ENCODE measurements at regions not wholly inside any gene's neighbourhood (a gene's known extent, or its start where the extent isn't known, plus 50 kb on each side); places are given as distances from the start of the nearest gene placed in this dataset.
"Not testable (repeated sequence)": the region's sequence is repeated elsewhere in the genome, so short reads cannot be mapped to it uniquely, and the experiment has no call there.

GRCh38 chr7:56328327-56328726 lies 212.1 kb upstream of the NUPR2 start:
- DNase-seq (ENCODE audit: low spot score); H3K4me3 Mint-ChIP-seq; H3K36me3 Mint-ChIP-seq; H3K4me1 Mint-ChIP-seq; H3K79me2 ChIP-seq (ENCODE audit: low read depth); H4K20me1 ChIP-seq (ENCODE audit: low read depth); H3K36me3 ChIP-seq; H3K9ac ChIP-seq; H3K4me3 ChIP-seq; H3K27me3 Mint-ChIP-seq (ENCODE audit: insufficient read depth, low read depth); H2AFZ ChIP-seq (replicated peaks); H3K27me3 ChIP-seq; H3F3A ChIP-seq (ENCODE audit: low read depth); H3K4me2 ChIP-seq; H3K27ac ChIP-seq; H3K27ac Mint-ChIP-seq; H3K4me1 ChIP-seq: not testable (repeated sequence)
- H3K9me3 ChIP-seq (ENCODE audit: low read depth) = peaks cover 14% of the 10 kb centered on the region
- H3K9me3 Mint-ChIP-seq = peaks cover 36% of the 10 kb centered on the region

DNA sequence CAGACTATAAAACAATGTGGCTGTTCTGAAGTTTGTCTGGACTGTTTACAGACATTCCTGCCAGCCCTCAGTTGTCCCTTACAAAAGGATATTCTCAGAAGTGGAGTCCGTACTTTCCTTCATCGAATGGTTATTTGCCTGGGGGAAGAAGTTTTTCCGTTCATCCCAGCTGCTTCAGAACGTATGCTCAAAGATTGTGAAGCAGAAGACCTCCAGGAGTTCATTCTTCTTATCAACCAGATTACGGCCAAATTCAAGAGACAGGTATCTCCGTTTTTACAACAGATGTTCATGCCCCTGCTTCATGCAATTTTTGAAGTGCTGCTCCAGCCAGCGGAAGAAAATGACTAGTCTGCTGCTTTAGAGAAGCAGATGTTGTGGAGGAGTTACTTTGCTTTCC lies 174.3 kb upstream of the NUPR2 start:
- Histone ChIP-seq H3K4me3 (no peak overlapping the region), H3K79me2 (ENCODE audit: low read depth) (no peaks in the 10 kb centered on the region), H3K4me1 (no peaks in the 10 kb centered on the region), H3K9ac (no peak overlapping the region), H3F3A (ENCODE audit: low read depth) (no peaks in the 10 kb centered on the region), H4K20me1 (ENCODE audit: low read depth) (no peaks in the 10 kb centered on the region), H3K36me3 (no peaks in the 10 kb centered on the region), H3K4me2 (no peak overlapping the region), H2AFZ (replicated peaks) (no peak overlapping the region), H3K27me3 (no peaks in the 10 kb centered on the region), H3K27ac (no peak overlapping the region), H3K9me3 (ENCODE audit: low read depth) (peaks cover 23% of the 10 kb centered on the region)
- H3K27me3 Mint-ChIP-seq (ENCODE audit: insufficient read depth, low read depth) = peaks cover 3% of the 10 kb centered on the region
- no peak for TF ChIP-seq EZH2phosphoT487 (IDR thresholded peaks at IDR 0.05)
- TF ChIP-seq CTCF (IDR thresholded peaks at IDR 0.05) = no peak
- TF ChIP-seq EZH2 (IDR thresholded peaks at IDR 0.05) = no peak
- peaks cover 49% of the 10 kb centered on the region for H3K9me3 Mint-ChIP-seq
- H3K4me3 Mint-ChIP-seq = no peak overlapping the region
- no peaks in the 10 kb centered on the region for H3K4me1 Mint-ChIP-seq
- peaks cover 2% of the 10 kb centered on the region for H3K36me3 Mint-ChIP-seq
- no peak overlapping the region for H3K27ac Mint-ChIP-seq
- no peak for DNase-seq (ENCODE audit: low spot score)

DNA sequence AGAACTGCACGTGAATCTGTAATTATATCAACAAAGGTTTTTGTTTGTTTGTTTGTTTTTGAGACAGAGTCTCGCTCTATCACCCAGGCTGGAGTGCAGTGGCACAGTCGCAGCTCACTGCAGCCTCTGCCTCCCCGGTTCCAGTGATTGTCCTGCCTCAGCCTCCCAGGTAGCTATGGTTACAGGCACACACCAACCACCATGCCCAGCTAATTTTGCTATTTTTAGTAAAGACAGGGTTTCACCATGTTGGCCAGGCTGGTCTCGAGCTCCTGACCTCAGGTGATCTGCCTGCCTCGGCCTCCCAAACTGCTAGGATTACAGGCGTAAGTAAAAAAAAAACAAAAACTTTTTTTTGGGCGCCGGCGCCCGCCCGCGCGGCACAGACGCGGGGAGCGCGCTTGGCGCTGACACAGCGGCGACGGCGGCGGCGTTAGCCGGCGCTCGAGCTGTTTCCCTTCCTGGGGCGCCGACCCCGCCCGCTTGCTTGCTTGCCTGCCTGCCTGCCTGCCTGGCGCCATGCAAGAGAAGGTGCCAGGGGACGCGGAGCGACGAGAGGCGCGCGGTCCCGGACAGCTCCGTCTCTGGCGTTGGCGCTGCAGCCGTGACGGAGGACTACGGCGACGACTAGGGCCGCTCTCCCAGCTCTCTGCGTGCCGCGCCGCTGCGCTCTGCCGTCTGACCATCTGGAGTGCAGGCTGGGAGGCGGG lies 171.4 kb upstream of the NUPR2 start:
- Histone ChIP-seq H3K9ac (no peak overlapping the region), H3K9me3 (ENCODE audit: low read depth) (peaks cover 40% of the 10 kb centered on the region), H2AFZ (replicated peaks) (no peak overlapping the region), H4K20me1 (ENCODE audit: low read depth) (no peaks in the 10 kb centered on the region), H3K36me3 (no peaks in the 10 kb centered on the region), H3K27ac (no peak overlapping the region), H3K27me3 (no peaks in the 10 kb centered on the region), H3K4me1 (no peaks in the 10 kb centered on the region), H3K4me2 (no peak overlapping the region), H3F3A (ENCODE audit: low read depth) (no peaks in the 10 kb centered on the region), H3K4me3 (no peak overlapping the region), H3K79me2 (ENCODE audit: low read depth) (no peaks in the 10 kb centered on the region)
- no peak overlapping the region for H3K4me3 Mint-ChIP-seq
- TF ChIP-seq EZH2 (IDR thresholded peaks at IDR 0.05) (no peak), EZH2phosphoT487 (IDR thresholded peaks at IDR 0.05) (no peak)
- no peaks in the 10 kb centered on the region for H3K27me3 Mint-ChIP-seq (ENCODE audit: insufficient read depth, low read depth)
- H3K27ac Mint-ChIP-seq = no peak overlapping the region
- peaks cover 52% of the 10 kb centered on the region for H3K9me3 Mint-ChIP-seq
- H3K4me1 Mint-ChIP-seq = no peaks in the 10 kb centered on the region
- peaks cover 2% of the 10 kb centered on the region for H3K36me3 Mint-ChIP-seq
- DNase-seq (ENCODE audit: low spot score) = no peak

GRCh38 chr7:56256108-56256507 lies 139.9 kb upstream of the NUPR2 start:
- Mint-ChIP-seq H3K4me3 (no peak overlapping the region), H3K27ac (no peak overlapping the region), H3K36me3 (peaks cover 2% of the 10 kb centered on the region), H3K9me3 (peaks cover 49% of the 10 kb centered on the region), H3K4me1 (no peaks in the 10 kb centered on the region), H3K27me3 (ENCODE audit: insufficient read depth, low read depth) (no peaks in the 10 kb centered on the region)
- Histone ChIP-seq H3K27ac (no peak overlapping the region), H2AFZ (replicated peaks) (no peak overlapping the region), H3K9ac (no peak overlapping the region), H4K20me1 (ENCODE audit: low read depth) (no peaks in the 10 kb centered on the region), H3K36me3 (no peaks in the 10 kb centered on the region), H3K79me2 (ENCODE audit: low read depth) (no peaks in the 10 kb centered on the region), H3F3A (ENCODE audit: low read depth) (no peaks in the 10 kb centered on the region), H3K27me3 (no peaks in the 10 kb centered on the region), H3K4me2 (no peak overlapping the region), H3K9me3 (ENCODE audit: low read depth) (peaks cover 8% of the 10 kb centered on the region), H3K4me1 (no peaks in the 10 kb centered on the region), H3K4me3 (no peak overlapping the region)
- no peak for TF ChIP-seq EZH2phosphoT487 (IDR thresholded peaks at IDR 0.05)
- no peak for TF ChIP-seq EZH2 (IDR thresholded peaks at IDR 0.05)
- no peak for TF ChIP-seq CTCF (IDR thresholded peaks at IDR 0.05)
- no peak for DNase-seq (ENCODE audit: low spot score)
